ENCODE measurements at regions not wholly inside any gene's neighbourhood (a gene's known extent, or its start where the extent isn't known, plus 50 kb on each side); places are given as distances from the start of the nearest gene placed in this dataset.

- in situ Hi-C loops (cut with MboI; ENCODE audit: low pct_unique_long_range_greater_than_20kb, low sequenced_read_pairs, unreplicated experiment) = no loop called here
- no peak for DNase-seq (ENCODE audit: low spot score)
- no peak for TF ChIP-seq CTCF (IDR thresholded peaks at IDR 0.05; ENCODE audit: extremely low read depth, insufficient read depth, missing control alignments)
Observed at GRCh38 chr7:127478461-127478860, 86.0 kb upstream of the ZNF800 start.

- TF ChIP-seq CTCF (IDR thresholded peaks at IDR 0.05; ENCODE audit: extremely low read depth, insufficient read depth, missing control alignments) = no peak
- DNase-seq (ENCODE audit: low spot score) = no peak
- in situ Hi-C loops (cut with MboI; ENCODE audit: low pct_unique_long_range_greater_than_20kb, low sequenced_read_pairs, unreplicated experiment) = no loop called here
Observed at GRCh38 chr7:127478024-127478355, 85.5 kb upstream of the ZNF800 start.

- no peak for DNase-seq (ENCODE audit: low spot score)
- no peak for TF ChIP-seq CTCF (IDR thresholded peaks at IDR 0.05; ENCODE audit: extremely low read depth, insufficient read depth, missing control alignments)
- in situ Hi-C loops (cut with MboI; ENCODE audit: low pct_unique_long_range_greater_than_20kb, low sequenced_read_pairs, unreplicated experiment) = no loop called here
Observed at GRCh38 chr7:127477295-127478023, 85.0 kb upstream of the ZNF800 start.

- TF ChIP-seq CTCF (IDR thresholded peaks at IDR 0.05; ENCODE audit: extremely low read depth, insufficient read depth, missing control alignments) = no peak
- no peak for DNase-seq (ENCODE audit: low spot score)
- in situ Hi-C loops (cut with MboI; ENCODE audit: low pct_unique_long_range_greater_than_20kb, low sequenced_read_pairs, unreplicated experiment) = no loop called here
Observed at GRCh38 chr7:127476618-127477017, 84.1 kb upstream of the ZNF800 start.

- no peak for DNase-seq (ENCODE audit: low spot score)
- in situ Hi-C loops (cut with MboI; ENCODE audit: low pct_unique_long_range_greater_than_20kb, low sequenced_read_pairs, unreplicated experiment) = no loop called here
Observed at GRCh38 chr7:127474457-127474856, 81.9 kb upstream of the ZNF800 start.

GRCh38 chr7:127473409-127473808 lies 80.9 kb upstream of the ZNF800 start:
- in situ Hi-C loops (cut with MboI; ENCODE audit: low pct_unique_long_range_greater_than_20kb, low sequenced_read_pairs, unreplicated experiment) = no loop called here
- no peak for DNase-seq (ENCODE audit: low spot score)
- TF ChIP-seq CTCF (IDR thresholded peaks at IDR 0.05; ENCODE audit: extremely low read depth, insufficient read depth, missing control alignments) = no peak

More at GRCh38 chr7:127474457-127474856, 81.9 kb upstream of the ZNF800 start:
- TF ChIP-seq CTCF (IDR thresholded peaks at IDR 0.05; ENCODE audit: extremely low read depth, insufficient read depth, missing control alignments) = no peak

Measured in GM13977 (cell line).